HG02981 (cell line): ENCODE measurements at regions not wholly inside any gene's neighbourhood (a gene's known extent, or its start where the extent isn't known, plus 50 kb on each side); places are given as distances from the start of the nearest gene placed in this dataset.

ENCODE experiments used
- ATAC-seq: cut with Tn5 transposase; IDR thresholded peaks from one replicate; pipeline ENCODE4 v1.9.1; 2021; ENCODE audit warnings: mild to moderate bottlenecking, moderate library complexity; ENCODE audit not compliant: unreplicated experiment

GRCh38 chr10:21212912-21213311, 312.6 kb downstream of the SKIDA1 start:
- no peak for ATAC-seq

- no peak for ATAC-seq
These were observed 313.1 kb downstream of the SKIDA1 start for GRCh38 chr10:21212348-21212747.

GRCh38 chr10:21209495-21209894, 312.4 kb upstream of the NEBL start:
- ATAC-seq = no peak

- ATAC-seq = no peak
These were observed 311.7 kb upstream of the NEBL start for GRCh38 chr10:21208666-21209316.

- no peak for ATAC-seq
These were observed 310.9 kb upstream of the NEBL start for GRCh38 chr10:21207852-21208646.

GRCh38 chr10:21205328-21205727, 308.2 kb upstream of the NEBL start:
- no peak for ATAC-seq

- ATAC-seq = no peak
These were observed 306.5 kb upstream of the NEBL start for GRCh38 chr10:21203473-21204107.

- ATAC-seq = no peak
These were observed 305.8 kb upstream of the NEBL start for GRCh38 chr10:21202776-21203462.

GRCh38 chr10:21199501-21199900, 302.4 kb upstream of the NEBL start:
- ATAC-seq = no peak

- ATAC-seq = no peak
These were observed 300.7 kb upstream of the NEBL start for GRCh38 chr10:21197838-21198237.

GRCh38 chr10:21196822-21197395, 299.8 kb upstream of the NEBL start:
- ATAC-seq = no peak

- ATAC-seq = no peak
These were observed 298.1 kb upstream of the NEBL start for GRCh38 chr10:21195252-21195651.

GRCh38 chr10:21194510-21194993, 297.4 kb upstream of the NEBL start:
- ATAC-seq = no peak

GRCh38 chr10:21193196-21193595, 296.1 kb upstream of the NEBL start:
- no peak for ATAC-seq

- ATAC-seq = no peak
These were observed 294.4 kb upstream of the NEBL start for GRCh38 chr10:21191512-21191911.

- ATAC-seq = no peak
These were observed 287.9 kb upstream of the NEBL start for GRCh38 chr10:21184984-21185383.

GRCh38 chr10:21184216-21184615, 287.1 kb upstream of the NEBL start:
- ATAC-seq = no peak

- ATAC-seq = no peak
These were observed 285.9 kb upstream of the NEBL start for GRCh38 chr10:21183025-21183424.

GRCh38 chr10:21181451-21181850, 284.3 kb upstream of the NEBL start:
- ATAC-seq = no peak

- ATAC-seq = no peak
These were observed 283.5 kb upstream of the NEBL start for GRCh38 chr10:21180604-21181003.

GRCh38 chr10:21176934-21177480, 279.9 kb upstream of the NEBL start:
- ATAC-seq = no peak
